ENCODE measurements at regions not wholly inside any gene's neighbourhood (a gene's known extent, or its start where the extent isn't known, plus 50 kb on each side); places are given as distances from the start of the nearest gene placed in this dataset.

DNA sequence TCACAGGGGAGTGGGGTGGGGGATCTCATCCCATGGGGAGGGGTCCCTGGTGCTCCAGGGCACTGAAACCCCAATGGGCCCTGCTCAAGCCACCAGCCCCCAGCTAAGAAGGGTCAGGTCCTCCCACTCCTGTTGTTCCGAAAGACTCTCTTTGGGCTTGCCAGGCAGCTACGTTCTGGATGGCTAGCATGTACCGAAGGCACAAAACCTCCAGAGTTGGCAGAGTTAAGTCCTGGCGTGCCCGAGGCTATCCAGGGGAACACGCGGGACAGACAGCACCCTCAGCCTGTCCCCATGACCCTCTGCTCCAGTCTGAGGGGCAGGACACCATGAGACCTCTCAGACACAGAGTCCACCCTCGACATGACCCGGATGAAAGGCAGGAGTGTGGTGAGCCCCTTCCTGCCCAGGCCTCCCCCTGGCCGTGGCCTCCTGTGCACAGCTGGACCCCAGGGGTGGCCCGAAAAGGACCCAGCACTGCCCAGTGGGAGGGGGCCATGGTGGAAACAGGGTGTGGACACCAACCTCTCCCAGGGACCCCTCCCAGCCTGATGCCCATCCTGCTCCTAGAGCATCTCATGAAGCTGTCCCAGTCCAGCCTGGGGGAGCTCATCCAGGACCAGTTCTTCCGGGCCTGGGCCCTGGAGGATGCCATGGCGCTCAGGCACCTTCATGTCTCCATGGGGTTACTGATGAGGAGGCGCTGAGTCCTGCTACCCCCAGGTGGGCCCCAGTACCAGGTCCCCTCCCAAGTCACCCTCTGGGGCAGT lies 53.0 kb upstream of the TPM4 start:
- TF ChIP-seq CTCF (IDR thresholded peaks at IDR 0.05) (no peak), POLR2A (IDR thresholded peaks at IDR 0.05) (no peak)

Data from body of pancreas (tissue), 4 donors.